Activated CD8-positive, alpha-beta T cell treated with anti-CD3 and anti-CD28 coated beads for 36 hours (primary cell): ENCODE measurements at regions not wholly inside any gene's neighbourhood (a gene's known extent, or its start where the extent isn't known, plus 50 kb on each side); places are given as distances from the start of the nearest gene placed in this dataset.
"Not testable (repeated sequence)": the region's sequence is repeated elsewhere in the genome, so short reads cannot be mapped to it uniquely, and the experiment has no call there.

Source experiments
- ATAC-seq: fragments of 200-7000 bp; cut with Tn5 transposase; one replicate; pipeline ENCODE4 v1.10.0; 2021; ENCODE audit warnings: mild to moderate bottlenecking, moderate library complexity
- CTCF ChIA-PET: fragments of 350-600 bp; sonication (Branson Sonifier 250); formaldehyde crosslinking; loops from one replicate; lab custom pipeline; 2021; ENCODE audit warnings: antibody characterized with exemption; lab: Charles Lee
- POLR2A ChIA-PET: fragments of 350-600 bp; sonication (Branson Sonifier 250); formaldehyde crosslinking; loops from one replicate; lab custom pipeline; 2021; ENCODE audit warnings: antibody characterized with exemption; lab: Charles Lee
- DNase-seq: peaks from one replicate; pipeline ENCODE4 v3.0.0-alpha.2; 2020
- H3K27ac Mint-ChIP-seq: one replicate; pipeline ENCODE4 v1.8.0; 2021; ENCODE audit warnings: mild to moderate bottlenecking, mixed read lengths
- H3K27me3 Mint-ChIP-seq: one replicate; pipeline ENCODE4 v1.8.0; 2021; ENCODE audit warnings: mixed read lengths
- H3K36me3 Mint-ChIP-seq: one replicate; pipeline ENCODE4 v1.8.0; 2021; ENCODE audit warnings: low read depth, mixed read lengths
- H3K4me1 Mint-ChIP-seq: one replicate; pipeline ENCODE4 v1.8.0; 2021; ENCODE audit warnings: low read depth, mixed read lengths
- H3K4me3 Mint-ChIP-seq: one replicate; pipeline ENCODE4 v1.8.0; 2021; ENCODE audit warnings: mild to moderate bottlenecking, moderate library complexity, mixed read lengths
- H3K9me3 Mint-ChIP-seq: one replicate; pipeline ENCODE4 v1.8.0; 2021; ENCODE audit warnings: mixed read lengths
- CTCF ChIP-seq: fragments of 200-600 bp; IDR thresholded peaks from one replicate; pipeline ENCODE4 v1.8.0; 2022; ENCODE audit warnings: antibody characterized with exemption, mild to moderate bottlenecking
- intact Hi-C: fragments of 100-400 bp; cut with micrococcal nuclease; formaldehyde crosslinking; loops from one replicate; pipeline ENCODE4 v1.10.0; 2022

- no peak for DNase-seq
- CTCF ChIA-PET: no interaction called here
These were observed 144.2 kb downstream of the DLL1 start for GRCh38 chr6:170146640-170147039.

GRCh38 chr6:170146131-170146530, 144.7 kb downstream of the DLL1 start:
- intact Hi-C loops, H3K27ac Mint-ChIP-seq, CTCF ChIA-PET, ATAC-seq, DNase-seq, H3K27me3 Mint-ChIP-seq, H3K4me3 Mint-ChIP-seq: not testable (repeated sequence)
- POLR2A ChIA-PET: interaction anchor here (1.1 kb wide), 1 partner anchor 58 kb away, joined by 3 read pairs; no protein-coding TSS in a partner anchor
- Mint-ChIP-seq H3K36me3 (peaks cover 13% of the 10 kb centered on the region), H3K4me1 (peaks cover 51% of the 10 kb centered on the region), H3K9me3 (peaks cover 20% of the 10 kb centered on the region)

More at GRCh38 chr6:170146640-170147039, 144.2 kb downstream of the DLL1 start:
- intact Hi-C loops: no loop called here
- no peak for TF ChIP-seq CTCF
- ATAC-seq: no peak
- Mint-ChIP-seq H3K4me1 (peaks cover 51% of the 10 kb centered on the region), H3K9me3 (peaks cover 20% of the 10 kb centered on the region), H3K4me3 (no peak overlapping the region), H3K27ac (peak overlapping the region; percentile 95), H3K27me3 (peaks cover 2% of the 10 kb centered on the region), H3K36me3 (peaks cover 13% of the 10 kb centered on the region)
- POLR2A ChIA-PET: interaction anchor here (1.1 kb wide), 1 partner anchor 59 kb away, joined by 3 read pairs; no protein-coding TSS in a partner anchor

DNA sequence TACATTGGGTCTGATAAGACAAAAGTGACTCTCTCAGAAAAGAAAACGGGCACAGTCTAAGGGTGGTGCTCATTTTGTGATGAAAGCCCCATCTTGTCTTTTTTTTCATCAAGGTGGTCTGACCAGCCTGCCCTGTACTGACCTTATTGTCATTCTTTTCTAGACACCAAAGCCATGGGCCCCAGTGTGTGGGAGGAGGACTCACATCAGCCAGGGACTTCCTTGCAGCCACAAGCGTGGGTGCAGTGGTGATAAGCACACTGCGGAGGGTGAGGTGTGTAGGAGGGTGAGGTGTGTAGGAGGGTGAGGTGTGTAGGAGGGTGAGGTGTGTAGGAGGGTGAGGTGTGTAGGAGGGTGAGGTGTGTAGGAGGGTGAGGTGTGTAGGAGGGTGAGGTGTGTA, 145.2 kb downstream of the DLL1 start:
- peak overlapping the region; percentile 90 for H3K27ac Mint-ChIP-seq
- peaks cover 13% of the 10 kb centered on the region for H3K36me3 Mint-ChIP-seq
- peak; percentile 83 for DNase-seq
- H3K27me3 Mint-ChIP-seq, POLR2A ChIA-PET, CTCF ChIA-PET, intact Hi-C loops: not testable (repeated sequence)
- ATAC-seq: peak; percentile 3
- peaks cover 51% of the 10 kb centered on the region for H3K4me1 Mint-ChIP-seq
- H3K9me3 Mint-ChIP-seq: peaks cover 20% of the 10 kb centered on the region
- peak overlapping the region; percentile 36 for H3K4me3 Mint-ChIP-seq

DNA sequence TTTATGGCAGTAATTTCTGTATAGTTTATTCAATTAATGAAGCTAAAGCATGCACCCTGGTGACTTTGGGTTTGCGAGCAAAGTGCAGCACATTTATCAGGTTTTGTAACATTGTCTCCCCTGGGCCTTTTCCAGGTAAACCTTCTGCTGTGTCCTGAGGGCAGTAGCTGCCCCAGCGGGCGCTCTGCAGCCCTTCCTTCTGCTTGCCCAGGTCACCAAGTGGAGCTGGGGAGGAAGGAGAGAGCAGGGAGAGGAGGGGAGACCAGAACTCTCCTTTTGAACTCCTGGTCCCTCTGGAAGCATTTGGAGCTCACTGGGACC, 145.6 kb downstream of the DLL1 start:
- POLR2A ChIA-PET: no interaction called here
- H3K4me3 Mint-ChIP-seq: no peak overlapping the region
- H3K9me3 Mint-ChIP-seq: peaks cover 20% of the 10 kb centered on the region
- no peak for TF ChIP-seq CTCF
- peaks cover 13% of the 10 kb centered on the region for H3K36me3 Mint-ChIP-seq
- H3K27ac Mint-ChIP-seq: peak overlapping the region; percentile 90
- CTCF ChIA-PET: no interaction called here
- intact Hi-C loops: no loop called here
- ATAC-seq (no peak), DNase-seq (no peak)
- no peaks in the 10 kb centered on the region for H3K27me3 Mint-ChIP-seq
- peaks cover 51% of the 10 kb centered on the region for H3K4me1 Mint-ChIP-seq

GRCh38 chr6:170144571-170145271, 146.2 kb downstream of the DLL1 start:
- no peak overlapping the region for H3K4me3 Mint-ChIP-seq
- CTCF ChIA-PET: no interaction called here
- no peak for TF ChIP-seq CTCF
- peaks cover 48% of the 10 kb centered on the region for H3K4me1 Mint-ChIP-seq
- ATAC-seq: no peak
- POLR2A ChIA-PET: no interaction called here
- peaks cover 13% of the 10 kb centered on the region for H3K36me3 Mint-ChIP-seq
- intact Hi-C loops: no loop called here
- no peaks in the 10 kb centered on the region for H3K27me3 Mint-ChIP-seq
- H3K9me3 Mint-ChIP-seq: peaks cover 20% of the 10 kb centered on the region
- no peak for DNase-seq
- H3K27ac Mint-ChIP-seq: peak overlapping the region; percentile 47

DNA sequence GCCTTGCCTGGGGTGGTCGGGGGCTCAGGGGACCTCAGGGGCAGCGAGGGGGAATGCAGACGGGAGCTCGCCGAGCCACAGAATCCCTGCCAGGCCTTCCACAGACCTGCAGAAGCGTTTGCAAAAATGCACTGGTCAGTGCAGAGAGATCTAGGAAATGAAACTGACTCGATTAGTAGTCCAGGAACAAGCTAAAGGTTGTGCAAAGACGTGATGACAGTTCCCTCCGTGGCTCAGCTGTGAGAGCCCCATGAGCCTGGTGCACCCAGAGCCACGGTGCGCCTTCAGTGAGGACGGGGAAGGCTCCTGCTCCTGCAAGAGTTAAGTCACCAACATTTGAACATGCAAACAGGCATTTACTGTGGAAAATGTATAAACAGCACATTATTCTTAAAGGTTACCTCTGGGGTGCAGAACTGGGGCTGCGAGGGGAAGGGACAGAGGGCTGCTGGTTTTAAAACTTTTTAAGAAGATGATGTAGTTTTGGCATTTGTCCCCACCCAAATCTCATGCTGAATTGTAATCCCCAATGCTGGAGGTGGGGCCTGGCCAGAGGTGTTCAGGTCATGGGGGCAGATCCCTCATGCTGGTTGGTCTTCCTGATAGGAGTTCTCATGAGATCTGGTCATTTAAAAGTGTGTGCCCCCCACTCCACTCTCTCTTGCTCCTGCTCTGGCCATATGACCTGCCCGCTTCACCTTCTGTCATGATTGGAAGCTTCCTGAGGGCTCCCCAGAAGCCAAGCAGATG, 147.3 kb downstream of the DLL1 start:
- TF ChIP-seq CTCF: no peak
- Mint-ChIP-seq H3K27ac (no peak overlapping the region), H3K4me1 (peaks cover 36% of the 10 kb centered on the region), H3K27me3 (no peaks in the 10 kb centered on the region), H3K9me3 (peaks cover 20% of the 10 kb centered on the region), H3K36me3 (peaks cover 13% of the 10 kb centered on the region), H3K4me3 (no peak overlapping the region)
- DNase-seq (no peak), ATAC-seq (no peak)
- ChIA-PET POLR2A (no interaction called here), CTCF (no interaction called here)
- intact Hi-C loops: no loop called here
